ENCODE measurements at regions not wholly inside any gene's neighbourhood (a gene's known extent, or its start where the extent isn't known, plus 50 kb on each side); places are given as distances from the start of the nearest gene placed in this dataset.
A peak's percentile ranks its signal among the peaks of the same experiment; 100 is the strongest.

DNA sequence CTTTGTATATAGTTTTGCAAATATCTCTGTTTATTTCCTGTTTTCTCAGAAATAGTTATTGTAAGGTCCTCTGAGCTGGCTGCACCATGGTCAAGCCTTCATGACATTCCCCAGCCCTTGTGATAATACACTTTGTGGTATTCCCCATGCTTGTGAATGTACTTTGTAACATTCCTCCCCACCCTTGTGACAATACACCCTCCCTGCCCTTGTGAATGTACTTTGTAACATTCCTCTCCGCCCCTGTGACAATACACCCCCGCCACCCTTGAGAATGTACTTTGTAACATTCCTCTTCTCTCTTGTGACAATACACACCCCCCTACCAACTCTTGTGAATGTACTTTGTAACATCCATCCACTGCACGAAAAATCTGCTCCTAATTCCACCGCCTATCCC, 530.7 kb downstream of the CENPC start (continued):
- TF ChIP-seq HNF4G (IDR thresholded peaks at IDR 0.05; ENCODE audit: borderline replicate concordance, low read depth, low read length) = peak; percentile 78
- TF ChIP-seq HNF4G (CRISPR knock-in tag; IDR thresholded peaks at IDR 0.05; ENCODE audit: borderline replicate concordance, low read depth) = peak; percentile 67; the same call in 1 of the 2 replicates
- no peak for TF ChIP-seq SRSF4 (IDR thresholded peaks at IDR 0.05; ENCODE audit: low read depth, low read length, poor library complexity, severe bottlenecking)
- TF ChIP-seq NCOA1 (CRISPR knock-in tag; IDR thresholded peaks at IDR 0.05) = no peak
- 0 out of 2 replicates have a peak, but pooled peaks have one; percentile 31 for TF ChIP-seq ZNF792 (CRISPR knock-in tag; IDR thresholded peaks at IDR 0.05)
- no peak for TF ChIP-seq KAT7 (CRISPR knock-in tag; IDR thresholded peaks at IDR 0.05; ENCODE audit: borderline replicate concordance)
- TF ChIP-seq ZFP1 (CRISPR knock-in tag; IDR thresholded peaks at IDR 0.05) = no peak
- TF ChIP-seq, protein P1, sequence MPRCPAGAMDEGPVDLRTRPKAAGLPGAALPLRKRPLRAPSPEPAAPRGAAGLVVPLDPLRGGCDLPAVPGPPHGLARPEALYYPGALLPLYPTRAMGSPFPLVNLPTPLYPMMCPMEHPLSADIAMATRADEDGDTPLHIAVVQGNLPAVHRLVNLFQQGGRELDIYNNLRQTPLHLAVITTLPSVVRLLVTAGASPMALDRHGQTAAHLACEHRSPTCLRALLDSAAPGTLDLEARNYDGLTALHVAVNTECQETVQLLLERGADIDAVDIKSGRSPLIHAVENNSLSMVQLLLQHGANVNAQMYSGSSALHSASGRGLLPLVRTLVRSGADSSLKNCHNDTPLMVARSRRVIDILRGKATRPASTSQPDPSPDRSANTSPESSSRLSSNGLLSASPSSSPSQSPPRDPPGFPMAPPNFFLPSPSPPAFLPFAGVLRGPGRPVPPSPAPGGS (CRISPR knock-in tag; IDR thresholded peaks at IDR 0.05) = no peak
- TF ChIP-seq CCAR2 (optimal IDR thresholded peaks at IDR 0.05; ENCODE audit: low read depth, low read length) = no peak
- TF ChIP-seq RBM22 (optimal IDR thresholded peaks at IDR 0.05; ENCODE audit: low read length) = no peak
- no peak for TF ChIP-seq SNRNP70 (IDR thresholded peaks at IDR 0.05; ENCODE audit: low read depth, low read length)
- TF ChIP-seq ZNF20 (CRISPR knock-in tag; IDR thresholded peaks at IDR 0.05) = no peak
- no peak for TF ChIP-seq KMT2A (CRISPR knock-in tag; IDR thresholded peaks at IDR 0.05)
- TF ChIP-seq ZNF335 (CRISPR knock-in tag; IDR thresholded peaks at IDR 0.05) = no peak
- TF ChIP-seq, protein P2, sequence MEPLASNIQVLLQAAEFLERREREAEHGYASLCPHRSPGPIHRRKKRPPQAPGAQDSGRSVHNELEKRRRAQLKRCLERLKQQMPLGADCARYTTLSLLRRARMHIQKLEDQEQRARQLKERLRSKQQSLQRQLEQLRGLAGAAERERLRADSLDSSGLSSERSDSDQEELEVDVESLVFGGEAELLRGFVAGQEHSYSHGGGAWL (CRISPR knock-in tag; IDR thresholded peaks at IDR 0.05) = no peak
- TF ChIP-seq CENPX (CRISPR knock-in tag; IDR thresholded peaks at IDR 0.05) = no peak
- TF ChIP-seq ZNF850 (CRISPR knock-in tag; conservative IDR thresholded peaks at IDR 0.05) = no peak
- TF ChIP-seq JUNB (CRISPR knock-in tag; IDR thresholded peaks at IDR 0.05; ENCODE audit: borderline replicate concordance) = no peak
- TF ChIP-seq, protein P3, sequence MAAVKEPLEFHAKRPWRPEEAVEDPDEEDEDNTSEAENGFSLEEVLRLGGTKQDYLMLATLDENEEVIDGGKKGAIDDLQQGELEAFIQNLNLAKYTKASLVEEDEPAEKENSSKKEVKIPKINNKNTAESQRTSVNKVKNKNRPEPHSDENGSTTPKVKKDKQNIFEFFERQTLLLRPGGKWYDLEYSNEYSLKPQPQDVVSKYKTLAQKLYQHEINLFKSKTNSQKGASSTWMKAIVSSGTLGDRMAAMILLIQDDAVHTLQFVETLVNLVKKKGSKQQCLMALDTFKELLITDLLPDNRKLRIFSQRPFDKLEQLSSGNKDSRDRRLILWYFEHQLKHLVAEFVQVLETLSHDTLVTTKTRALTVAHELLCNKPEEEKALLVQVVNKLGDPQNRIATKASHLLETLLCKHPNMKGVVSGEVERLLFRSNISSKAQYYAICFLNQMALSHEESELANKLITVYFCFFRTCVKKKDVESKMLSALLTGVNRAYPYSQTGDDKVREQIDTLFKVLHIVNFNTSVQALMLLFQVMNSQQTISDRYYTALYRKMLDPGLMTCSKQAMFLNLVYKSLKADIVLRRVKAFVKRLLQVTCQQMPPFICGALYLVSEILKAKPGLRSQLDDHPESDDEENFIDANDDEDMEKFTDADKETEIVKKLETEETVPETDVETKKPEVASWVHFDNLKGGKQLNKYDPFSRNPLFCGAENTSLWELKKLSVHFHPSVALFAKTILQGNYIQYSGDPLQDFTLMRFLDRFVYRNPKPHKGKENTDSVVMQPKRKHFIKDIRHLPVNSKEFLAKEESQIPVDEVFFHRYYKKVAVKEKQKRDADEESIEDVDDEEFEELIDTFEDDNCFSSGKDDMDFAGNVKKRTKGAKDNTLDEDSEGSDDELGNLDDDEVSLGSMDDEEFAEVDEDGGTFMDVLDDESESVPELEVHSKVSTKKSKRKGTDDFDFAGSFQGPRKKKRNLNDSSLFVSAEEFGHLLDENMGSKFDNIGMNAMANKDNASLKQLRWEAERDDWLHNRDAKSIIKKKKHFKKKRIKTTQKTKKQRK (IDR thresholded peaks at IDR 0.05; ENCODE audit: low read length) = no peak
- no peak for TF ChIP-seq ZSCAN31 (CRISPR knock-in tag; IDR thresholded peaks at IDR 0.05; ENCODE audit: low read depth)
- peak; percentile 28 for TF ChIP-seq GATAD2A (CRISPR knock-in tag; IDR thresholded peaks at IDR 0.05)
- TF ChIP-seq MTF2 (CRISPR knock-in tag; IDR thresholded peaks at IDR 0.05; ENCODE audit: borderline replicate concordance) = no peak
- TF ChIP-seq, protein P4, sequence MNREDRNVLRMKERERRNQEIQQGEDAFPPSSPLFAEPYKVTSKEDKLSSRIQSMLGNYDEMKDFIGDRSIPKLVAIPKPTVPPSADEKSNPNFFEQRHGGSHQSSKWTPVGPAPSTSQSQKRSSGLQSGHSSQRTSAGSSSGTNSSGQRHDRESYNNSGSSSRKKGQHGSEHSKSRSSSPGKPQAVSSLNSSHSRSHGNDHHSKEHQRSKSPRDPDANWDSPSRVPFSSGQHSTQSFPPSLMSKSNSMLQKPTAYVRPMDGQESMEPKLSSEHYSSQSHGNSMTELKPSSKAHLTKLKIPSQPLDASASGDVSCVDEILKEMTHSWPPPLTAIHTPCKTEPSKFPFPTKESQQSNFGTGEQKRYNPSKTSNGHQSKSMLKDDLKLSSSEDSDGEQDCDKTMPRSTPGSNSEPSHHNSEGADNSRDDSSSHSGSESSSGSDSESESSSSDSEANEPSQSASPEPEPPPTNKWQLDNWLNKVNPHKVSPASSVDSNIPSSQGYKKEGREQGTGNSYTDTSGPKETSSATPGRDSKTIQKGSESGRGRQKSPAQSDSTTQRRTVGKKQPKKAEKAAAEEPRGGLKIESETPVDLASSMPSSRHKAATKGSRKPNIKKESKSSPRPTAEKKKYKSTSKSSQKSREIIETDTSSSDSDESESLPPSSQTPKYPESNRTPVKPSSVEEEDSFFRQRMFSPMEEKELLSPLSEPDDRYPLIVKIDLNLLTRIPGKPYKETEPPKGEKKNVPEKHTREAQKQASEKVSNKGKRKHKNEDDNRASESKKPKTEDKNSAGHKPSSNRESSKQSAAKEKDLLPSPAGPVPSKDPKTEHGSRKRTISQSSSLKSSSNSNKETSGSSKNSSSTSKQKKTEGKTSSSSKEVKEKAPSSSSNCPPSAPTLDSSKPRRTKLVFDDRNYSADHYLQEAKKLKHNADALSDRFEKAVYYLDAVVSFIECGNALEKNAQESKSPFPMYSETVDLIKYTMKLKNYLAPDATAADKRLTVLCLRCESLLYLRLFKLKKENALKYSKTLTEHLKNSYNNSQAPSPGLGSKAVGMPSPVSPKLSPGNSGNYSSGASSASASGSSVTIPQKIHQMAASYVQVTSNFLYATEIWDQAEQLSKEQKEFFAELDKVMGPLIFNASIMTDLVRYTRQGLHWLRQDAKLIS (CRISPR knock-in tag; IDR thresholded peaks at IDR 0.05) = no peak

All from HepG2 (cell line).